GM12878 (cell line): ENCODE measurements at regions not wholly inside any gene's neighbourhood (a gene's known extent, or its start where the extent isn't known, plus 50 kb on each side); places are given as distances from the start of the nearest gene placed in this dataset.

Experiments used
- ATAC-seq: fragments of 200-7000 bp; cut with Tn5 transposase; 3 replicates; pipeline ENCODE4 v1.9.1; 2020; ENCODE audit warnings: mild to moderate bottlenecking, moderate library complexity
- BruUV-seq: library from RNA; stranded (reverse); fragments of 400-500 nt; replicated peaks from 2 replicates; lab custom pipeline; 2021; lab: Mats Ljungman, UMichigan
- CTCF ChIA-PET: fragments of 300-600 bp; sonication (Branson Sonifier 250); formaldehyde crosslinking; extraction: SDS; loops from one replicate; lab custom pipeline; 2021; ENCODE audit warnings: inconsistent platforms; lab: Yijun Ruan, JAX
- POLR2A ChIA-PET: fragments of 350-600 bp; formaldehyde crosslinking; extraction: SDS; loops from one replicate; lab custom pipeline; 2021; ENCODE audit warnings: inconsistent platforms; lab: Charles Lee
- RAD21 ChIA-PET: fragments of 300-600 bp; sonication (Branson Sonifier 250); formaldehyde crosslinking; loops from one replicate; lab custom pipeline; 2023; ENCODE audit warnings: antibody characterized with exemption; ENCODE audit not compliant: unreplicated experiment; lab: Charles Lee
- SMC1A ChIA-PET: fragments of 300-600 bp; sonication (Branson Sonifier 250); formaldehyde crosslinking; loops from one replicate; lab custom pipeline; 2023; ENCODE audit not compliant: unreplicated experiment, uncharacterized antibody; lab: Charles Lee
- DNase-seq: peaks from one replicate; pipeline ENCODE4 v3.0.0-alpha.2; 2011; ENCODE audit warnings: low read depth, low spot score
- FAIRE-seq: peaks from 3 replicates; lab custom pipeline; 2011; peaks lifted over from hg19 to GRCh38; lab: Jason Lieb, UNC
- H2AFZ ChIP-seq: 2 replicates; pipeline ENCODE4 v1.6.0; 2011; ENCODE audit warnings: low read depth, low read length, control low read depth; ENCODE audit not compliant: control insufficient read depth
- H3K27ac ChIP-seq: 2 replicates; pipeline ENCODE4 v1.5.1; 2011; ENCODE audit warnings: control low read depth; ENCODE audit not compliant: control insufficient read depth, insufficient read depth
- H3K27me3 ChIP-seq, 2 experiments: replicated peaks in 1 of 2; 2 replicates each; pipeline versions ENCODE4 v1.6.0 to v1.6.1; 2011; ENCODE audit warnings: low read length in 1 of 2; ENCODE audit not compliant: control insufficient read depth in 2 of 2, insufficient read depth in 2 of 2
- H3K36me3 ChIP-seq, 2 experiments: 2 replicates each; pipeline ENCODE4 v1.5.1; 2011; ENCODE audit warnings: low read length in 1 of 2; ENCODE audit not compliant: control insufficient read depth in 2 of 2, insufficient read depth in 2 of 2
- H3K4me1 ChIP-seq: 2 replicates; pipeline ENCODE4 v1.6.1; 2011; ENCODE audit warnings: mild to moderate bottlenecking, low read length, moderate library complexity, mixed read lengths; ENCODE audit not compliant: control insufficient read depth, insufficient read depth
- H3K4me2 ChIP-seq: 2 replicates; pipeline ENCODE4 v1.6.0; 2011; ENCODE audit warnings: control low read depth; ENCODE audit not compliant: control insufficient read depth, insufficient read depth
- H3K4me3 ChIP-seq: fragments of 200-600 bp; sonication (generic); 2 replicates; pipeline ENCODE4 v1.5.1; 2016
- H3K79me2 ChIP-seq: 2 replicates; pipeline ENCODE4 v1.6.0; 2011; ENCODE audit warnings: low read length; ENCODE audit not compliant: control insufficient read depth, insufficient read depth
- H3K9ac ChIP-seq: 2 replicates; pipeline ENCODE4 v1.8.0; 2011; ENCODE audit warnings: low read length, control low read depth, mixed read lengths; ENCODE audit not compliant: control insufficient read depth, insufficient read depth
- H3K9me3 ChIP-seq: replicated peaks from 3 replicates; pipeline ENCODE4 v1.5.1; 2011; ENCODE audit warnings: mild to moderate bottlenecking, low read length; ENCODE audit not compliant: control insufficient read depth, insufficient read depth
- H4K20me1 ChIP-seq: 2 replicates; pipeline ENCODE4 v1.6.0; 2011; ENCODE audit not compliant: control insufficient read depth, insufficient read depth
- CREB1 ChIP-seq: IDR thresholded peaks from 2 replicates; pipeline ENCODE4 v1.6.1; 2012; ENCODE audit warnings: low read depth, mild to moderate bottlenecking, inconsistent platforms
- HCFC1 ChIP-seq: fragments of 150-350 bp; IDR thresholded peaks from 2 replicates; pipeline ENCODE4 v1.6.1; 2014; ENCODE audit warnings: low read length
- IKZF1 ChIP-seq: fragments of 450-650 bp; conservative IDR thresholded peaks from 2 replicates; pipeline ENCODE4 v1.6.1; 2017; ENCODE audit warnings: antibody characterized with exemption, mild to moderate bottlenecking
- KLF5 ChIP-seq: fragments of 450-650 bp; IDR thresholded peaks from 2 replicates; pipeline ENCODE4 v1.6.1; 2014; ENCODE audit warnings: mild to moderate bottlenecking; ENCODE audit not compliant: partially characterized antibody
- MEF2A ChIP-seq: IDR thresholded peaks from 2 replicates; pipeline ENCODE4 v1.6.1; 2011; ENCODE audit warnings: low read depth, mild to moderate bottlenecking, low read length, moderate library complexity; ENCODE audit not compliant: insufficient read depth
- PML ChIP-seq: IDR thresholded peaks from 2 replicates; pipeline ENCODE4 v1.6.1; 2012; ENCODE audit warnings: low read length, inconsistent platforms
- ZNF207 ChIP-seq: fragments of 450-650 bp; IDR thresholded peaks from 2 replicates; pipeline ENCODE4 v1.6.1; 2014; ENCODE audit warnings: antibody characterized with exemption, mild to moderate bottlenecking, borderline replicate concordance
- WGBS: methylation state at CpG from one replicate; pipeline ENCODE4 v1.1.6; 2016; ENCODE audit warnings: low lambda C conversion rate; ENCODE audit not compliant: insufficient replicate concordance, insufficient coverage; ENCODE audit errors: missing lambda C conversion rate; 5-methylcytosine and 5-hydroxymethylcytosine counted together
- in situ Hi-C: fragments of 300-500 bp; cut with MboI; formaldehyde crosslinking; loops from 9 replicates; pipeline ENCODE4 v1.14.3; 2018; ENCODE audit warnings: mixed read lengths
- intact Hi-C: fragments of 100-400 bp; cut with micrococcal nuclease; formaldehyde crosslinking; loops from one replicate; pipeline ENCODE4 v1.14.2; 2022; ENCODE audit not compliant: unreplicated experiment

- ATAC-seq (no peak), DNase-seq (no peak), FAIRE-seq (no peak)
- in situ Hi-C loops: no loop called here
- Histone ChIP-seq H3K79me2 (no peaks in the 10 kb centered on the region), H3K4me2 (no peak overlapping the region), H4K20me1 (no peaks in the 10 kb centered on the region), H2AFZ (no peak overlapping the region), H3K4me3 (no peak overlapping the region), H3K9ac (no peak overlapping the region), H3K4me1 (no peaks in the 10 kb centered on the region), H3K27me3 (no peaks in the 10 kb centered on the region), H3K27ac (no peak overlapping the region), H3K9me3 (no peaks in the 10 kb centered on the region; the same call in 2 of the 3 replicates), H3K36me3 (no peaks in the 10 kb centered on the region)
- ChIA-PET POLR2A (interaction anchor here (0.7 kb wide), 1 partner anchor 79 kb away, joined by 3 read pairs; no protein-coding TSS in a partner anchor), RAD21 (no interaction called here), CTCF (interaction anchor here (1.1 kb wide), 2 partner anchors 10 to 25 kb away, joined by 3 read pairs; no protein-coding TSS in a partner anchor), SMC1A (interaction anchor here (0.6 to 1.7 kb wide), 5 partner anchors 9 to 147 kb away, joined by 3 to 4 read pairs (median 3); no protein-coding TSS in a partner anchor)
- no TSS peak for BruUV-seq
- no peak for TF ChIP-seq IKZF1
- no peak for TF ChIP-seq MEF2A
- no peak for TF ChIP-seq HCFC1
- TF ChIP-seq CREB1: no peak
- no peak for TF ChIP-seq KLF5
- 21% methylated on average over 1 of the region's 1 CpG for WGBS
- intact Hi-C loops: no loop called here
These were observed 532.0 kb downstream of the RWDD3 start for GRCh38 chr1:95766036-95766435.

- Histone ChIP-seq H3K9ac (no peak overlapping the region), H3K79me2 (no peaks in the 10 kb centered on the region), H3K27me3 (no peaks in the 10 kb centered on the region), H3K36me3 (no peaks in the 10 kb centered on the region), H3K4me3 (no peak overlapping the region), H3K27ac (no peak overlapping the region), H3K9me3 (no peaks in the 10 kb centered on the region), H4K20me1 (no peaks in the 10 kb centered on the region), H2AFZ (no peak overlapping the region), H3K4me1 (no peaks in the 10 kb centered on the region), H3K4me2 (no peak overlapping the region)
- no TSS peak for BruUV-seq
- intact Hi-C loops: no loop called here
- ChIA-PET POLR2A (no interaction called here), CTCF (interaction anchor here (0.9 kb wide), 1 partner anchor 256 kb away, joined by 3 read pairs; no protein-coding TSS in a partner anchor), RAD21 (interaction anchor here (1.3 kb wide), 1 partner anchor 15 kb away, joined by 3 read pairs; no protein-coding TSS in a partner anchor), SMC1A (interaction anchor here (0.6 to 1.3 kb wide), 3 partner anchors 10 to 260 kb away, joined by 3 to 4 read pairs (median 4); no protein-coding TSS in a partner anchor)
- in situ Hi-C loops: no loop called here
- no peak for TF ChIP-seq PML
- no peak for TF ChIP-seq ZNF207
- 2% methylated on average over 2 of the region's 2 CpGs for WGBS
- FAIRE-seq (no peak), DNase-seq (no peak), ATAC-seq (no peak)
These were observed 536.6 kb downstream of the RWDD3 start for GRCh38 chr1:95770581-95770980.
